GM12864 (cell line): ENCODE measurements at regions not wholly inside any gene's neighbourhood (a gene's known extent, or its start where the extent isn't known, plus 50 kb on each side); places are given as distances from the start of the nearest gene placed in this dataset.

ENCODE experiments used
- DNase-seq: peaks from one replicate; pipeline ENCODE4 v3.0.0-alpha.2; 2011; ENCODE audit warnings: low read depth
- H3K4me3 ChIP-seq: 2 replicates; pipeline ENCODE4 v1.5.1; 2011; ENCODE audit warnings: mild to moderate bottlenecking, low read depth, low read length, control low read depth
- CTCF ChIP-seq: IDR thresholded peaks from 2 replicates; pipeline ENCODE4 v1.5.1; 2011; ENCODE audit warnings: low read depth, mild to moderate bottlenecking, moderate library complexity, low read length, control low read depth, inconsistent platforms; ENCODE audit errors: missing control alignments

GRCh38 chr5:16392718-16393117 is 72.9 kb downstream of the ZNF622 start:
- no peak for DNase-seq
- no peak overlapping the region for H3K4me3 ChIP-seq
- no peak for TF ChIP-seq CTCF

- TF ChIP-seq CTCF: no peak
- no peak for DNase-seq
- no peak overlapping the region for H3K4me3 ChIP-seq
Observed at GRCh38 chr5:16391858-16392649, 73.5 kb downstream of the ZNF622 start.

GRCh38 chr5:16390825-16391224 is 74.8 kb downstream of the ZNF622 start:
- no peak for TF ChIP-seq CTCF
- no peak for DNase-seq
- H3K4me3 ChIP-seq: no peak overlapping the region

GRCh38 chr5:16385516-16386090 is 80.0 kb downstream of the ZNF622 start:
- DNase-seq: no peak
- H3K4me3 ChIP-seq: no peak overlapping the region
- TF ChIP-seq CTCF: no peak

GRCh38 chr5:16384804-16385203 is 80.8 kb downstream of the ZNF622 start:
- TF ChIP-seq CTCF: no peak
- no peak for DNase-seq
- H3K4me3 ChIP-seq: no peak overlapping the region

GRCh38 chr5:16384222-16384621 is 81.4 kb downstream of the ZNF622 start:
- TF ChIP-seq CTCF: no peak
- no peak overlapping the region for H3K4me3 ChIP-seq
- no peak for DNase-seq
